Neural progenitor cell (in vitro differentiated cells): ENCODE measurements at regions not wholly inside any gene's neighbourhood (a gene's known extent, or its start where the extent isn't known, plus 50 kb on each side); places are given as distances from the start of the nearest gene placed in this dataset.

ENCODE experiments used
- EZH2 ChIP-seq: fragments of 200-600 bp; sonication (generic); IDR thresholded peaks from 2 replicates; pipeline ENCODE4 v1.6.1; 2017; ENCODE audit warnings: antibody characterized with exemption, mild to moderate bottlenecking, moderate library complexity
- TF ChIP-seq, protein P1 (sequence below): fragments of 200-600 bp; sonication (generic); IDR thresholded peaks from 2 replicates; pipeline ENCODE4 v1.5.1; 2017; ENCODE audit warnings: antibody characterized with exemption, mild to moderate bottlenecking

- TF ChIP-seq, protein P1, sequence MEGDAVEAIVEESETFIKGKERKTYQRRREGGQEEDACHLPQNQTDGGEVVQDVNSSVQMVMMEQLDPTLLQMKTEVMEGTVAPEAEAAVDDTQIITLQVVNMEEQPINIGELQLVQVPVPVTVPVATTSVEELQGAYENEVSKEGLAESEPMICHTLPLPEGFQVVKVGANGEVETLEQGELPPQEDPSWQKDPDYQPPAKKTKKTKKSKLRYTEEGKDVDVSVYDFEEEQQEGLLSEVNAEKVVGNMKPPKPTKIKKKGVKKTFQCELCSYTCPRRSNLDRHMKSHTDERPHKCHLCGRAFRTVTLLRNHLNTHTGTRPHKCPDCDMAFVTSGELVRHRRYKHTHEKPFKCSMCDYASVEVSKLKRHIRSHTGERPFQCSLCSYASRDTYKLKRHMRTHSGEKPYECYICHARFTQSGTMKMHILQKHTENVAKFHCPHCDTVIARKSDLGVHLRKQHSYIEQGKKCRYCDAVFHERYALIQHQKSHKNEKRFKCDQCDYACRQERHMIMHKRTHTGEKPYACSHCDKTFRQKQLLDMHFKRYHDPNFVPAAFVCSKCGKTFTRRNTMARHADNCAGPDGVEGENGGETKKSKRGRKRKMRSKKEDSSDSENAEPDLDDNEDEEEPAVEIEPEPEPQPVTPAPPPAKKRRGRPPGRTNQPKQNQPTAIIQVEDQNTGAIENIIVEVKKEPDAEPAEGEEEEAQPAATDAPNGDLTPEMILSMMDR, result no peak
- TF ChIP-seq EZH2, result no peak
Observed at GRCh38 chr2:183606022-183606717, 481.9 kb downstream of the NUP35 start.
